ENCODE measurements at regions not wholly inside any gene's neighbourhood (a gene's known extent, or its start where the extent isn't known, plus 50 kb on each side); places are given as distances from the start of the nearest gene placed in this dataset.

- TF ChIP-seq CTCF (conservative IDR thresholded peaks at IDR 0.05): no peak
- Mint-ChIP-seq H3K27ac (ENCODE audit: unreplicated experiment) (no peak overlapping the region), H3K27me3 (ENCODE audit: low read depth) (peaks cover 2% of the 10 kb centered on the region), H3K4me3 (no peak overlapping the region), H3K36me3 (ENCODE audit: low read depth) (peaks cover 4% of the 10 kb centered on the region), H3K9me3 (peaks cover 7% of the 10 kb centered on the region), H3K4me1 (no peaks in the 10 kb centered on the region)
- DNase-seq (ENCODE audit: low read depth, low spot score): no peak
These were observed 900.1 kb downstream of the TYW1 start for GRCh38 chr7:67896721-67897120.

GRCh38 chr7:67900456-67900855 lies 903.8 kb downstream of the TYW1 start:
- Mint-ChIP-seq H3K27ac (ENCODE audit: unreplicated experiment) (no peak overlapping the region), H3K36me3 (ENCODE audit: low read depth) (peaks cover 4% of the 10 kb centered on the region), H3K4me3 (no peak overlapping the region), H3K4me1 (no peaks in the 10 kb centered on the region), H3K9me3 (peaks cover 7% of the 10 kb centered on the region), H3K27me3 (ENCODE audit: low read depth) (no peaks in the 10 kb centered on the region)
- DNase-seq (ENCODE audit: low read depth, low spot score): no peak
- no peak for TF ChIP-seq CTCF (conservative IDR thresholded peaks at IDR 0.05)

GRCh38 chr7:67901808-67902480 lies 905.3 kb downstream of the TYW1 start:
- H3K4me3 Mint-ChIP-seq: no peak overlapping the region
- no peak overlapping the region for H3K27ac Mint-ChIP-seq (ENCODE audit: unreplicated experiment)
- no peak for DNase-seq (ENCODE audit: low read depth, low spot score)
- TF ChIP-seq CTCF (conservative IDR thresholded peaks at IDR 0.05): no peak
- peaks cover 2% of the 10 kb centered on the region for H3K9me3 Mint-ChIP-seq
- H3K4me1 Mint-ChIP-seq: no peaks in the 10 kb centered on the region
- no peaks in the 10 kb centered on the region for H3K27me3 Mint-ChIP-seq (ENCODE audit: low read depth)
- no peaks in the 10 kb centered on the region for H3K36me3 Mint-ChIP-seq (ENCODE audit: low read depth)

- Mint-ChIP-seq H3K36me3 (ENCODE audit: low read depth) (no peaks in the 10 kb centered on the region), H3K4me1 (no peaks in the 10 kb centered on the region), H3K4me3 (no peak overlapping the region), H3K27ac (ENCODE audit: unreplicated experiment) (no peak overlapping the region), H3K9me3 (no peaks in the 10 kb centered on the region), H3K27me3 (ENCODE audit: low read depth) (no peaks in the 10 kb centered on the region)
- no peak for TF ChIP-seq CTCF (conservative IDR thresholded peaks at IDR 0.05)
- DNase-seq (ENCODE audit: low read depth, low spot score): no peak
These were observed 911.2 kb downstream of the TYW1 start for GRCh38 chr7:67907792-67908191.

GRCh38 chr7:67912437-67912836 lies 915.8 kb downstream of the TYW1 start:
- Mint-ChIP-seq H3K4me1 (no peaks in the 10 kb centered on the region), H3K27me3 (ENCODE audit: low read depth) (peaks cover 2% of the 10 kb centered on the region), H3K4me3 (no peak overlapping the region), H3K9me3 (no peaks in the 10 kb centered on the region), H3K27ac (ENCODE audit: unreplicated experiment) (no peak overlapping the region), H3K36me3 (ENCODE audit: low read depth) (no peaks in the 10 kb centered on the region)
- no peak for TF ChIP-seq CTCF (conservative IDR thresholded peaks at IDR 0.05)
- DNase-seq (ENCODE audit: low read depth, low spot score): no peak
